K562 (cell line): ENCODE measurements at regions not wholly inside any gene's neighbourhood (a gene's known extent, or its start where the extent isn't known, plus 50 kb on each side); places are given as distances from the start of the nearest gene placed in this dataset.

ENCODE experiments used
- ATAC-seq: fragments of 200-7000 bp; cut with Tn5 transposase; 3 replicates; pipeline ENCODE4 v1.9.1; 2020; ENCODE audit warnings: moderate library complexity
- BruUV-seq: library from RNA; stranded (reverse); fragments of 400-500 nt; replicated peaks from 2 replicates; lab custom pipeline; 2021; lab: Mats Ljungman, UMichigan
- CTCF ChIA-PET: fragments of 300-600 bp; formaldehyde crosslinking; extraction: SDS; loops from one replicate; lab custom pipeline; 2021; ENCODE audit warnings: low intra/inter-chr PET ratio; lab: Yijun Ruan, JAX
- POLR2A ChIA-PET: fragments of 300-600, 350-650 bp; sonication (Branson Sonifier 250); formaldehyde crosslinking; extraction: SDS; loops from one replicate; lab custom pipeline; 2021; ENCODE audit warnings: antibody characterized with exemption, inconsistent platforms; lab: Yijun Ruan, JAX
- DNase-seq, 4 experiments: peaks; one replicate each; pipeline versions ENCODE4 v3.0.0 to v3.0.0-alpha.2; 2011 to 2018; ENCODE audit warnings: low spot score in 3 of 4, mixed read lengths in 3 of 4; ENCODE audit errors: extremely low read depth in 1 of 4
- FAIRE-seq: peaks from 2 replicates; lab custom pipeline; 2011; peaks lifted over from hg19 to GRCh38; lab: Jason Lieb, UNC
- H2AFZ ChIP-seq: 2 replicates; pipeline ENCODE4 v1.6.0; 2011; ENCODE audit warnings: low read depth, low read length, control low read depth, inconsistent platforms
- H3K27ac ChIP-seq: fragments of 200-600 bp; 3 replicates; pipeline ENCODE4 v1.8.0; 2011; ENCODE audit warnings: low read depth, mild to moderate bottlenecking, control low read depth, inconsistent platforms, low read length, moderate library complexity, mixed read lengths; ENCODE audit errors: extremely low read depth
- H3K27me3 ChIP-seq, 2 experiments: fragments of 300-600 bp in 1 of 2; 2 replicates in 1 of 2; 3 replicates in 1 of 2; pipeline versions ENCODE4 v1.6.0 to v1.8.0; 2011; ENCODE audit warnings: inconsistent platforms in 2 of 2, low read length in 2 of 2, mild to moderate bottlenecking in 1 of 2, mixed read lengths in 1 of 2, moderate library complexity in 1 of 2; ENCODE audit not compliant: control insufficient read depth in 2 of 2, insufficient read depth in 2 of 2
- H3K36me3 ChIP-seq: fragments of 300-600 bp; 3 replicates; pipeline ENCODE4 v1.8.0; 2011; ENCODE audit warnings: mild to moderate bottlenecking, low read length, inconsistent platforms; ENCODE audit not compliant: control insufficient read depth, insufficient read depth
- H3K4me1 ChIP-seq, 2 experiments: fragments of 200-600 bp in 1 of 2; replicated peaks in 1 of 2; 2 replicates in 1 of 2; 3 replicates in 1 of 2; pipeline versions ENCODE4 v1.5.1 to v1.8.0; 2011; ENCODE audit warnings: inconsistent platforms in 2 of 2, low read length in 2 of 2, mild to moderate bottlenecking in 1 of 2, mixed read lengths in 1 of 2, moderate library complexity in 1 of 2; ENCODE audit not compliant: control insufficient read depth in 2 of 2, insufficient read depth in 2 of 2
- H3K4me2 ChIP-seq: 2 replicates; pipeline ENCODE4 v1.6.1; 2011; ENCODE audit warnings: low read length, control low read depth, inconsistent platforms, mixed read lengths; ENCODE audit not compliant: insufficient read depth
- H3K4me3 ChIP-seq: fragments of 200-600 bp; sonication (generic), shearing (Covaris generic); 2 replicates; pipeline ENCODE4 v1.5.1; 2016; ENCODE audit warnings: control low read depth, inconsistent platforms
- H3K79me2 ChIP-seq: fragments of 200-600 bp; 3 replicates; pipeline ENCODE4 v1.8.0; 2011; ENCODE audit warnings: low read length, inconsistent platforms; ENCODE audit not compliant: control insufficient read depth, insufficient read depth
- H3K9ac ChIP-seq, 2 experiments: 2 replicates each; pipeline versions ENCODE4 v1.6.0 to v1.6.1; 2011; ENCODE audit warnings: low read depth in 2 of 2, low read length in 2 of 2, control low read depth in 1 of 2, inconsistent platforms in 1 of 2, mild to moderate bottlenecking in 1 of 2, mixed read lengths in 1 of 2; ENCODE audit not compliant: insufficient read depth in 1 of 2
- H3K9me1 ChIP-seq: one replicate; pipeline ENCODE4 v1.6.0; 2011; ENCODE audit warnings: inconsistent platforms, mild to moderate bottlenecking, low read length, moderate library complexity; ENCODE audit not compliant: control insufficient read depth, insufficient read depth
- H3K9me3 ChIP-seq: replicated peaks from 2 replicates; pipeline ENCODE4 v1.5.1; 2011; ENCODE audit warnings: low read depth, low read length, inconsistent platforms; ENCODE audit not compliant: control insufficient read depth, insufficient read depth
- H4K20me1 ChIP-seq: replicated peaks from 2 replicates; pipeline ENCODE4 v1.6.1; 2011; ENCODE audit warnings: low read length, inconsistent platforms, mixed read lengths; ENCODE audit not compliant: control insufficient read depth, insufficient read depth
- BACH1 ChIP-seq: fragments of 200-800 bp; sonication (Bioruptor generic); IDR thresholded peaks from 2 replicates; pipeline ENCODE4 v1.6.1; 2016; ENCODE audit warnings: missing genetic modification characterization, missing compliant biosample characterization
- PHF21A ChIP-seq: fragments of 450-650 bp; IDR thresholded peaks from 2 replicates; pipeline ENCODE4 v1.6.1; 2017; ENCODE audit warnings: low read depth, borderline replicate concordance
- ZNF609 ChIP-seq: sonication (generic); formaldehyde crosslinking; IDR thresholded peaks from 2 replicates; pipeline ENCODE4 v1.8.1; 2023; ENCODE audit warnings: missing genetic modification reagents, mild to moderate bottlenecking, borderline replicate concordance
- WGBS: fragments of 100-300 bp; shearing (Covaris generic); methylation state at CpG from one replicate; pipeline ENCODE4 v1.1.6; 2016; ENCODE audit warnings: low coverage, mixed read lengths; ENCODE audit not compliant: insufficient coverage; ENCODE audit errors: missing lambda C conversion rate; 5-methylcytosine and 5-hydroxymethylcytosine counted together
- in situ Hi-C: fragments of 300-500 bp; cut with MboI; formaldehyde crosslinking; loops from 4 replicates; pipeline ENCODE4 v1.15.0; 2018; ENCODE audit warnings: inconsistent platforms, mixed read lengths
- intact Hi-C: fragments of 100-400 bp; cut with micrococcal nuclease; formaldehyde crosslinking; loops from 2 replicates; pipeline ENCODE4 v1.14.2; 2022

GRCh38 chrX:13115146-13115855 lies 70.9 kb upstream of the FAM9C start:
- no TSS peak for BruUV-seq
- ChIA-PET POLR2A (no interaction called here), CTCF (no interaction called here)
- H4K20me1 ChIP-seq, result no peaks in the 10 kb centered on the region
- H3K9me1 ChIP-seq, result no peaks in the 10 kb centered on the region
- DNase-seq (no peak), FAIRE-seq (no peak), ATAC-seq (no peak)
- no peak overlapping the region for H3K4me3 ChIP-seq
- no peaks in the 10 kb centered on the region for H3K27me3 ChIP-seq
- no peaks in the 10 kb centered on the region for H3K36me3 ChIP-seq
- no peak overlapping the region for H2AFZ ChIP-seq
- H3K9me3 ChIP-seq, result no peaks in the 10 kb centered on the region
- 28% methylated on average over 3 of the region's 3 CpGs for WGBS
- no peak overlapping the region for H3K27ac ChIP-seq
- H3K4me2 ChIP-seq, result no peak overlapping the region
- intact Hi-C loops, result no loop called here
- in situ Hi-C loops, result no loop called here
- no peak overlapping the region for H3K9ac ChIP-seq
- TF ChIP-seq BACH1 (no peak), PHF21A (no peak), ZNF609 (CRISPR knock-in tag) (no peak)
- H3K4me1 ChIP-seq, result peaks cover 0 to 8% of the 10 kb centered on the region in 2 experiments; a peak in 2 of 5 replicates
- H3K79me2 ChIP-seq, result no peaks in the 10 kb centered on the region
